A673 (cell line): ENCODE measurements at regions not wholly inside any gene's neighbourhood (a gene's known extent, or its start where the extent isn't known, plus 50 kb on each side); places are given as distances from the start of the nearest gene placed in this dataset.

Source experiments
- BruUV-seq: library from RNA; stranded (reverse); fragments of 400-500 nt; replicated peaks from 2 replicates; lab custom pipeline; 2021; lab: Mats Ljungman, UMichigan
- CTCF ChIA-PET: fragments of 300-600 bp; sonication (Branson Sonifier 250); formaldehyde crosslinking; loops from one replicate; lab custom pipeline; 2022; ENCODE audit warnings: antibody characterized with exemption; lab: Charles Lee
- POLR2A ChIA-PET: fragments of 300-600 bp; sonication (Branson Sonifier 250); formaldehyde crosslinking; loops from one replicate; lab custom pipeline; 2022; ENCODE audit warnings: antibody characterized with exemption; ENCODE audit not compliant: low non-redundant PET; lab: Charles Lee
- DNase-seq: peaks from one replicate; pipeline ENCODE4 v3.0.0-alpha.2; 2015; ENCODE audit warnings: low spot score
- H3K27ac ChIP-seq: fragments of 200-600 bp; sonication (generic); 2 replicates; pipeline ENCODE4 v1.5.1; 2016; ENCODE audit warnings: mixed run types, low read depth, mild to moderate bottlenecking, mixed read lengths, antibody characterized with exemption, low read length; ENCODE audit not compliant: poor library complexity, severe bottlenecking
- H3K27me3 ChIP-seq: fragments of 200-600 bp; sonication (generic); replicated peaks from 2 replicates; pipeline ENCODE4 v1.6.1; 2017; ENCODE audit warnings: mixed run types, low read depth, mild to moderate bottlenecking, mixed read lengths, antibody characterized with exemption, low read length; ENCODE audit not compliant: insufficient read depth, poor library complexity
- H3K36me3 ChIP-seq: fragments of 200-600 bp; sonication (generic); 2 replicates; pipeline ENCODE4 v1.6.1; 2016; ENCODE audit warnings: mixed run types, mild to moderate bottlenecking, mixed read lengths, antibody characterized with exemption, low read length; ENCODE audit not compliant: insufficient read depth, poor library complexity, severe bottlenecking
- H3K4me1 ChIP-seq: fragments of 200-600 bp; sonication (generic); 2 replicates; pipeline ENCODE4 v1.6.1; 2017; ENCODE audit warnings: mixed run types, mild to moderate bottlenecking, mixed read lengths, antibody characterized with exemption, low read length; ENCODE audit not compliant: insufficient read depth, poor library complexity, severe bottlenecking
- H3K4me3 ChIP-seq: fragments of 200-600 bp; sonication (generic); 2 replicates; pipeline ENCODE4 v1.5.1; 2016; ENCODE audit warnings: low read depth, mixed run types, mild to moderate bottlenecking, mixed read lengths, low read length; ENCODE audit not compliant: poor library complexity, severe bottlenecking
- H3K9me3 ChIP-seq: fragments of 200-600 bp; sonication (generic); 2 replicates; pipeline ENCODE4 v1.6.1; 2016; ENCODE audit warnings: mixed run types, low read depth, mild to moderate bottlenecking, mixed read lengths, antibody characterized with exemption, low read length; ENCODE audit not compliant: poor library complexity, severe bottlenecking
- EZH2 ChIP-seq: fragments of 200-600 bp; sonication (generic); IDR thresholded peaks from 2 replicates; pipeline ENCODE4 v1.6.1; 2017; ENCODE audit warnings: borderline replicate concordance, low read depth, mild to moderate bottlenecking, mixed read lengths, antibody characterized with exemption, low read length; ENCODE audit not compliant: poor library complexity, severe bottlenecking
- intact Hi-C: fragments of 100-400 bp; cut with micrococcal nuclease; formaldehyde crosslinking; loops from one replicate; pipeline ENCODE4 v1.10.0; 2022; ENCODE audit not compliant: unreplicated experiment
- TF ChIP-seq, protein P1 (sequence below): fragments of 300-800, 200-600 bp; sonication (generic); conservative IDR thresholded peaks from 2 replicates; pipeline ENCODE4 v1.5.1; 2017; ENCODE audit warnings: low read depth, mild to moderate bottlenecking, antibody characterized with exemption, low read length, moderate library complexity, mixed read lengths

DNA sequence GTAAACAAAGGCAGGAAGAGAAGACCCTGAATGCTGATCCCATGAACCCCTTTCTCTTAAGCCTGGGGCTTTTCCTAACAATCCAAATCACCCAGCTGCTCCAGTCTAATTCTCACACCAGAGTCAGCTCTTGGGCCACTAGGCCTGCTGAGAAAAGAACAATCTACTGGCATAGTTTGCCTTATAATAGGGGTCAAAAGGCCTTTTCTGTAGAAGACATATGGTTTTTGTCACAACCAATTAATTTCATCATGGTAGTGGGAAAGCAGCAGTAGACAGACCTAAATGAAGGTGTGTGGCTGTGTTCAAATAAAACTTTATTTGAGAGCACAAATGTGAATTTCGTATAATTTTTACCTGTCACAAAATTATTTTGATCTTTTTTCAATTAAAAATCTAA lies 994.7 kb upstream of the EPHA7 start:
- POLR2A ChIA-PET, result no interaction called here
- intact Hi-C loops, result no loop called here
- Histone ChIP-seq H3K36me3 (no peaks in the 10 kb centered on the region), H3K27me3 (no peaks in the 10 kb centered on the region), H3K4me1 (no peaks in the 10 kb centered on the region), H3K9me3 (no peaks in the 10 kb centered on the region), H3K27ac (no peak overlapping the region), H3K4me3 (no peak overlapping the region)
- BruUV-seq, result no TSS peak
- no peak for TF ChIP-seq EZH2
- TF ChIP-seq, protein P1, sequence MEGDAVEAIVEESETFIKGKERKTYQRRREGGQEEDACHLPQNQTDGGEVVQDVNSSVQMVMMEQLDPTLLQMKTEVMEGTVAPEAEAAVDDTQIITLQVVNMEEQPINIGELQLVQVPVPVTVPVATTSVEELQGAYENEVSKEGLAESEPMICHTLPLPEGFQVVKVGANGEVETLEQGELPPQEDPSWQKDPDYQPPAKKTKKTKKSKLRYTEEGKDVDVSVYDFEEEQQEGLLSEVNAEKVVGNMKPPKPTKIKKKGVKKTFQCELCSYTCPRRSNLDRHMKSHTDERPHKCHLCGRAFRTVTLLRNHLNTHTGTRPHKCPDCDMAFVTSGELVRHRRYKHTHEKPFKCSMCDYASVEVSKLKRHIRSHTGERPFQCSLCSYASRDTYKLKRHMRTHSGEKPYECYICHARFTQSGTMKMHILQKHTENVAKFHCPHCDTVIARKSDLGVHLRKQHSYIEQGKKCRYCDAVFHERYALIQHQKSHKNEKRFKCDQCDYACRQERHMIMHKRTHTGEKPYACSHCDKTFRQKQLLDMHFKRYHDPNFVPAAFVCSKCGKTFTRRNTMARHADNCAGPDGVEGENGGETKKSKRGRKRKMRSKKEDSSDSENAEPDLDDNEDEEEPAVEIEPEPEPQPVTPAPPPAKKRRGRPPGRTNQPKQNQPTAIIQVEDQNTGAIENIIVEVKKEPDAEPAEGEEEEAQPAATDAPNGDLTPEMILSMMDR, result no peak
- CTCF ChIA-PET, result no interaction called here
- no peak for DNase-seq

DNA sequence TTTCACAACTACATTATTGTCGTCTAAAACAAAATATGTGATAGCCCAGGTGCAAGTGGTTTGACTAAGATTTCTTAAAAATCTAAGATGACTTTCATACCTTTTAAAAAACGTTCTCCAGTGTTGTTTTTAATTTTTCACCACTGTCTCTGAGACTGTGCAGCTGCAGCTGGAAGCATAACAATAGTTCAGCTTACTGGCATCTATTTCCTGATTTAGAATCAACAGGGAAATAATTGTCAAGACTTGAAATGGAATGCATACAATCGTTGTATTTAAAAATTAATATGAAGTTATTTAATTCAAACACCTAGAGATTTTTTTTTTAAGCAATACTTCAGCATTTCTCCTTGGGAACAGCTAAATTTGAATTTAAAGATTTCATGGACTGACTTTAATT lies 982.0 kb upstream of the EPHA7 start:
- Histone ChIP-seq H3K27me3 (no peaks in the 10 kb centered on the region), H3K4me3 (no peak overlapping the region), H3K36me3 (no peaks in the 10 kb centered on the region), H3K9me3 (no peaks in the 10 kb centered on the region), H3K27ac (no peak overlapping the region), H3K4me1 (no peaks in the 10 kb centered on the region)
- no peak for DNase-seq
- ChIA-PET POLR2A (no interaction called here), CTCF (no interaction called here)
- TF ChIP-seq, protein P1, result no peak
- no peak for TF ChIP-seq EZH2
- BruUV-seq, result no TSS peak
- intact Hi-C loops, result no loop called here

DNA sequence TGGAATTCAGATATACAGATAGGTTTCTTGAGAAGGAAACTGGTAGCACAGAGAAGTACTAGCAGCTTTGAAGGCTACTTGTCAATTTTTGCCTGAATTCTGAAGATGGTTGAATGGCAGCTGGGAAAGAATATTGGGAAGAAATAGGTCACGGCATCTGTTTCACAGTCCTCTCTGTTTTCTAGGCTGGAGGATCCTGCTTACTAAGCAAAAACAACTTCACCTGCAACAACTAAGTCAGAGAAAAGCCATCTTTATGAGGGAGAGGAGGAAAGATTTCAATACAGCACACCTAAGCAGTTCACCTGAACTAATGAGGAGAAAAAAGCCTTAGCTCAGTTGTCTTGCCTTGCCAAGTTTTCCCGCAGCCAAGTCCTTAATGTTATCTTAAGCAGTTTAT lies 975.5 kb upstream of the EPHA7 start:
- Histone ChIP-seq H3K4me1 (no peaks in the 10 kb centered on the region), H3K36me3 (no peaks in the 10 kb centered on the region), H3K27me3 (no peaks in the 10 kb centered on the region), H3K9me3 (no peaks in the 10 kb centered on the region), H3K27ac (no peak overlapping the region), H3K4me3 (no peak overlapping the region)
- POLR2A ChIA-PET, result no interaction called here
- CTCF ChIA-PET, result no interaction called here
- intact Hi-C loops, result no loop called here
- no TSS peak for BruUV-seq
- TF ChIP-seq, protein P1, result no peak
- no peak for DNase-seq
